Erythroblast (primary cell): ENCODE measurements at regions not wholly inside any gene's neighbourhood (a gene's known extent, or its start where the extent isn't known, plus 50 kb on each side); places are given as distances from the start of the nearest gene placed in this dataset.
"Not testable (repeated sequence)": the region's sequence is repeated elsewhere in the genome, so short reads cannot be mapped to it uniquely, and the experiment has no call there.

Experiments used
- GATA1 ChIP-seq: IDR thresholded peaks from 2 replicates; pipeline ENCODE4 v1.6.1; 2011; ENCODE audit warnings: low read depth, mild to moderate bottlenecking, control low read depth, low read length, moderate library complexity
- POLR2A ChIP-seq: IDR thresholded peaks from 2 replicates; pipeline ENCODE4 v1.6.1; 2011; ENCODE audit warnings: mild to moderate bottlenecking, low read length

DNA sequence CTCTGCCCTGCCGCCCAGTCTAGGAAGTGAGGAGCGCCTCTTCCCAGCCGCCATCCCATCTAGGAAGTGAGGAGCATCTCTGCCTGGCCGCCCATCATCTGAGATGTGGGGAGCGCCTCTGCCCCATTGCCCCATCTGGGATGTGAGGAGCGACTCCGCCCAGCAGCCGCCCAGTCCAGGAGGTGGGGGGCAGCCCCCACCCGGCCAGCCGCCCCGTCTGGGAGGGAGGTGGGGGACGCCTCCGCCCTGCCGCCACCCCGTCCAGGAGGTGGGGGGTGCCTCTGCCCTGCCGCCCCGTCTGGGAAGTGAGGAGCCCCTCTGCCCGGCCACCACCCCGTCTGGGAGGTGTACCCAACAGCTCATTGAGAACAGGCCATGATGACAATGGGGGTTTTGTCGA, 146.0 kb upstream of the RAB6C start:
- not testable (repeated sequence) for TF ChIP-seq POLR2A, GATA1
